PC-3 (cell line): ENCODE measurements at regions not wholly inside any gene's neighbourhood (a gene's known extent, or its start where the extent isn't known, plus 50 kb on each side); places are given as distances from the start of the nearest gene placed in this dataset.
"Not testable (repeated sequence)": the region's sequence is repeated elsewhere in the genome, so short reads cannot be mapped to it uniquely, and the experiment has no call there.

ENCODE experiments used
- ATAC-seq: fragments of 200-7000 bp; cut with Tn5 transposase; 2 replicates; pipeline ENCODE4 v1.9.1; 2020; ENCODE audit warnings: mild to moderate bottlenecking, moderate library complexity
- BruUV-seq: library from RNA; stranded (reverse); fragments of 400-500 nt; replicated peaks from 2 replicates; lab custom pipeline; 2021; lab: Mats Ljungman, UMichigan
- CTCF ChIA-PET: fragments of 300-600 bp; sonication (Branson Sonifier 250); formaldehyde crosslinking; loops from one replicate; lab custom pipeline; 2022; ENCODE audit warnings: antibody characterized with exemption; lab: Charles Lee
- POLR2A ChIA-PET: fragments of 300-600 bp; sonication (Branson Sonifier 250); formaldehyde crosslinking; loops from one replicate; lab custom pipeline; 2022; ENCODE audit warnings: antibody characterized with exemption; ENCODE audit not compliant: unreplicated experiment; lab: Charles Lee
- DNase-seq: peaks from one replicate; pipeline ENCODE4 v3.0.0-alpha.2; 2015
- H2AFZ ChIP-seq: fragments of 300-600 bp; sonication (generic); 2 replicates; pipeline ENCODE4 v1.6.0; 2016; ENCODE audit warnings: antibody characterized with exemption, low read length
- H3F3A ChIP-seq: fragments of 300-600 bp; sonication (generic); one replicate; pipeline ENCODE4 v1.6.0; 2017; ENCODE audit warnings: antibody characterized with exemption, low read length, control low read depth, mild to moderate bottlenecking; ENCODE audit not compliant: unreplicated experiment
- H3K27ac ChIP-seq: fragments of 300-600 bp; sonication (generic); 2 replicates; pipeline ENCODE4 v1.5.1; 2016; ENCODE audit warnings: mild to moderate bottlenecking, low read length
- H3K27me3 ChIP-seq: fragments of 300-600 bp; sonication (generic); 2 replicates; pipeline ENCODE4 v1.6.1; 2016; ENCODE audit warnings: low read length, mixed read lengths
- H3K36me3 ChIP-seq: fragments of 300-600 bp; sonication (generic); 2 replicates; pipeline ENCODE4 v1.6.1; 2016; ENCODE audit warnings: low read depth, mixed run types, low read length, mixed read lengths
- H3K4me1 ChIP-seq: fragments of 300-600 bp; sonication (generic); 2 replicates; pipeline ENCODE4 v1.5.1; 2016; ENCODE audit warnings: low read length; ENCODE audit not compliant: insufficient read depth
- H3K4me2 ChIP-seq: fragments of 300-600 bp; sonication (generic); 2 replicates; pipeline ENCODE4 v1.6.0; 2016; ENCODE audit warnings: low read length
- H3K4me3 ChIP-seq: fragments of 300-600 bp; sonication (generic); 2 replicates; pipeline ENCODE4 v1.5.1; 2016; ENCODE audit warnings: mild to moderate bottlenecking, low read length, mixed read lengths
- H3K79me2 ChIP-seq: fragments of 300-600 bp; sonication (generic); 2 replicates; pipeline ENCODE4 v1.6.1; 2017; ENCODE audit warnings: low read length, mixed read lengths
- H3K9ac ChIP-seq: fragments of 300-600 bp; sonication (generic); 2 replicates; pipeline ENCODE4 v1.6.0; 2016; ENCODE audit warnings: mild to moderate bottlenecking, low read length
- H3K9me2 ChIP-seq: fragments of 300-600 bp; sonication (generic); replicated peaks from 2 replicates; pipeline ENCODE4 v1.6.1; 2016; ENCODE audit warnings: mixed run types, low read length, mixed read lengths
- H3K9me3 ChIP-seq: fragments of 300-600 bp; sonication (generic); 2 replicates; pipeline ENCODE4 v1.6.1; 2016; ENCODE audit warnings: low read length, mixed read lengths
- H4K20me1 ChIP-seq: fragments of 300-600 bp; sonication (generic); 2 replicates; pipeline ENCODE4 v1.6.1; 2016; ENCODE audit warnings: low read length, mixed read lengths
- CTCF ChIP-seq: fragments of 300-600 bp; sonication (generic); conservative IDR thresholded peaks from 2 replicates; pipeline ENCODE4 v1.5.1; 2017; ENCODE audit warnings: antibody characterized with exemption, low read depth, mild to moderate bottlenecking, low read length
- EZH2 ChIP-seq: fragments of 300-600 bp; sonication (generic); IDR thresholded peaks from one replicate; pipeline ENCODE4 v1.6.1; 2017; ENCODE audit warnings: antibody characterized with exemption, mild to moderate bottlenecking, low read length; ENCODE audit not compliant: unreplicated experiment
- EZH2phosphoT487 ChIP-seq: fragments of 300-600 bp; sonication (generic); IDR thresholded peaks from 2 replicates; pipeline ENCODE4 v1.6.1; 2018; ENCODE audit warnings: mild to moderate bottlenecking, antibody characterized with exemption, low read length, borderline replicate concordance
- intact Hi-C: fragments of 100-400 bp; cut with micrococcal nuclease; formaldehyde crosslinking; loops from 2 replicates; pipeline ENCODE4 v1.9.0; 2023

DNA sequence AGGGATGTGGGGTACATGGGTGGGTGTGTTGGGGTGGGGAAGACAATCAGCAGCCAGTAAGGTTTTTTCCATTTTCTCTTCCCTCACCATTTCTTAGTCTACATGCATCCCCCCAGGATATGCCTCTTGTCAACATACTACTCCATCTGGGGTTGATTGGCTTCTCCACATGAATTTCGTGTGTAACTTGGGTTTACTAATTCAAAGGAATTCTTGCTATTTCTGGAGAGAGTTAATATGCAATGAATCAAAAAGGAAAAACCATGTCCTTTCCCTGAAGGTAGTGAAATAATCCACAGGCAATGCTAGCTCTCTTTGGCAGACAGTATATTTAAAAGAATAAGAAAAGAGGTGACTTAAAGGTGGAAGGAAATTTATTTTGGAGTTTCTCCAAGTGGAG is 198.4 kb downstream of the EBLN2 start:
- intact Hi-C loops, result no loop called here
- H3K4me1 ChIP-seq, result no peaks in the 10 kb centered on the region
- no peaks in the 10 kb centered on the region for H3K9me2 ChIP-seq
- no peak overlapping the region for H2AFZ ChIP-seq
- ATAC-seq (no peak), DNase-seq (no peak)
- no peak overlapping the region for H3K9ac ChIP-seq
- CTCF ChIA-PET, result no interaction called here
- H3K27ac ChIP-seq, result no peak overlapping the region
- no peaks in the 10 kb centered on the region for H3K36me3 ChIP-seq
- no peaks in the 10 kb centered on the region for H3K79me2 ChIP-seq
- TF ChIP-seq EZH2 (no peak), CTCF (no peak), EZH2phosphoT487 (no peak)
- H3K9me3 ChIP-seq, result no peaks in the 10 kb centered on the region
- peaks cover 8% of the 10 kb centered on the region; the same call in 1 of the 2 replicates for H3K27me3 ChIP-seq
- no peak overlapping the region for H3K4me3 ChIP-seq
- H3K4me2 ChIP-seq, result no peak overlapping the region
- no peaks in the 10 kb centered on the region for H3F3A ChIP-seq
- no peaks in the 10 kb centered on the region for H4K20me1 ChIP-seq
- no TSS peak for BruUV-seq
- POLR2A ChIA-PET, result no interaction called here

DNA sequence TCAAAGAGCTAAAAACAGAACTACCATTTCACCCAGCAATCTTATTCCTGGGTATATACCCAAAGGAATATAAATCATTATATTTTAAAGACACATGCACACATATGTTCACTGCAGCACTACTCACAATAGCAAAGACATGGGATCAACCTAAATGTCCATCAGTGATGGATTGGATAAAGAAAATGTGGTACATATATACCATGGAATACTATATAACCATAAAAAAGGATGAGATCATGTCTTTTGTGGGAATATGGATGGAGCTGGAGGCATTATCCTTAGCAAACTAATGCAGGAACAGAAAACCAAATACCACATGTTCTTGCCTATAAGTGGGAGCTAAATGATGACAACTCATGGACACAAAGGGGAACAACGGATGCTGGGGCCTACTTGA is 205.1 kb downstream of the EBLN2 start:
- intact Hi-C loops, ATAC-seq, H3K36me3 ChIP-seq, POLR2A ChIA-PET, H3K4me3 ChIP-seq, H3F3A ChIP-seq, H3K4me2 ChIP-seq, H3K9ac ChIP-seq, H3K79me2 ChIP-seq, H4K20me1 ChIP-seq, H3K27ac ChIP-seq, H3K9me3 ChIP-seq, H2AFZ ChIP-seq, CTCF ChIA-PET, H3K9me2 ChIP-seq, BruUV-seq, H3K27me3 ChIP-seq, DNase-seq, H3K4me1 ChIP-seq: not testable (repeated sequence)

- H3K27ac ChIP-seq, CTCF ChIA-PET, H3K9ac ChIP-seq, H3K4me3 ChIP-seq, H3K4me2 ChIP-seq, DNase-seq, H4K20me1 ChIP-seq, H3K79me2 ChIP-seq, H3K9me3 ChIP-seq, H3K36me3 ChIP-seq, H3K27me3 ChIP-seq, BruUV-seq, H2AFZ ChIP-seq, H3F3A ChIP-seq, H3K9me2 ChIP-seq, H3K4me1 ChIP-seq, intact Hi-C loops, ATAC-seq, POLR2A ChIA-PET: not testable (repeated sequence)
Measured at GRCh38 chr3:73269126-73269525, 207.7 kb downstream of the EBLN2 start.

- POLR2A ChIA-PET, result no interaction called here
- no peaks in the 10 kb centered on the region for H3K9me3 ChIP-seq
Measured at GRCh38 chr3:73270839-73271483, 209.5 kb downstream of the EBLN2 start.

More at GRCh38 chr3:73270839-73271483, 209.5 kb downstream of the EBLN2 start:
- TF ChIP-seq EZH2, result no peak
- no peak for TF ChIP-seq EZH2phosphoT487
- no peak for TF ChIP-seq CTCF
- Histone ChIP-seq H2AFZ (no peak overlapping the region), H3K9ac (no peak overlapping the region), H3K4me3 (no peak overlapping the region), H3K79me2 (no peaks in the 10 kb centered on the region), H3K27me3 (0 out of 2 replicates have a peak, but pooled peaks cover 8% of the 10 kb centered on the region), H3K4me2 (no peak overlapping the region), H3F3A (no peaks in the 10 kb centered on the region), H4K20me1 (no peaks in the 10 kb centered on the region), H3K36me3 (no peaks in the 10 kb centered on the region), H3K4me1 (no peaks in the 10 kb centered on the region), H3K27ac (no peak overlapping the region), H3K9me2 (no peaks in the 10 kb centered on the region)
- intact Hi-C loops, result no loop called here
- BruUV-seq, result no TSS peak
- ATAC-seq (no peak), DNase-seq (no peak)
- CTCF ChIA-PET, result no interaction called here
